Hepatocyte (in vitro differentiated cells): ENCODE measurements at regions not wholly inside any gene's neighbourhood (a gene's known extent, or its start where the extent isn't known, plus 50 kb on each side); places are given as distances from the start of the nearest gene placed in this dataset.

Source experiments
- EZH2 ChIP-seq: fragments of 200-600 bp; sonication (generic); IDR thresholded peaks from 2 replicates; pipeline ENCODE4 v1.6.1; 2016; ENCODE audit warnings: antibody characterized with exemption, mild to moderate bottlenecking, borderline replicate concordance
- TF ChIP-seq, protein P1 (sequence below): fragments of 200-600 bp; sonication (generic); IDR thresholded peaks from 2 replicates; pipeline ENCODE4 v1.5.1; 2016; ENCODE audit warnings: antibody characterized with exemption, mild to moderate bottlenecking; ENCODE audit not compliant: poor library complexity

GRCh38 chr5:5929291-5930020, 448.9 kb downstream of the MED10 start:
- TF ChIP-seq, protein P1, sequence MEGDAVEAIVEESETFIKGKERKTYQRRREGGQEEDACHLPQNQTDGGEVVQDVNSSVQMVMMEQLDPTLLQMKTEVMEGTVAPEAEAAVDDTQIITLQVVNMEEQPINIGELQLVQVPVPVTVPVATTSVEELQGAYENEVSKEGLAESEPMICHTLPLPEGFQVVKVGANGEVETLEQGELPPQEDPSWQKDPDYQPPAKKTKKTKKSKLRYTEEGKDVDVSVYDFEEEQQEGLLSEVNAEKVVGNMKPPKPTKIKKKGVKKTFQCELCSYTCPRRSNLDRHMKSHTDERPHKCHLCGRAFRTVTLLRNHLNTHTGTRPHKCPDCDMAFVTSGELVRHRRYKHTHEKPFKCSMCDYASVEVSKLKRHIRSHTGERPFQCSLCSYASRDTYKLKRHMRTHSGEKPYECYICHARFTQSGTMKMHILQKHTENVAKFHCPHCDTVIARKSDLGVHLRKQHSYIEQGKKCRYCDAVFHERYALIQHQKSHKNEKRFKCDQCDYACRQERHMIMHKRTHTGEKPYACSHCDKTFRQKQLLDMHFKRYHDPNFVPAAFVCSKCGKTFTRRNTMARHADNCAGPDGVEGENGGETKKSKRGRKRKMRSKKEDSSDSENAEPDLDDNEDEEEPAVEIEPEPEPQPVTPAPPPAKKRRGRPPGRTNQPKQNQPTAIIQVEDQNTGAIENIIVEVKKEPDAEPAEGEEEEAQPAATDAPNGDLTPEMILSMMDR, result no peak
- TF ChIP-seq EZH2, result no peak
